GM18498 (cell line): ENCODE measurements at regions not wholly inside any gene's neighbourhood (a gene's known extent, or its start where the extent isn't known, plus 50 kb on each side); places are given as distances from the start of the nearest gene placed in this dataset.

Experiments used
- ATAC-seq: cut with Tn5 transposase; IDR thresholded peaks from one replicate; pipeline ENCODE4 v1.9.1; 2021; ENCODE audit warnings: mild to moderate bottlenecking, moderate library complexity; ENCODE audit not compliant: unreplicated experiment

GRCh38 chr13:97057176-97057575 lies 62.9 kb upstream of the OXGR1 start:
- ATAC-seq, result no peak

- ATAC-seq, result no peak
Observed at GRCh38 chr13:97058391-97058790, 64.1 kb upstream of the OXGR1 start.

DNA sequence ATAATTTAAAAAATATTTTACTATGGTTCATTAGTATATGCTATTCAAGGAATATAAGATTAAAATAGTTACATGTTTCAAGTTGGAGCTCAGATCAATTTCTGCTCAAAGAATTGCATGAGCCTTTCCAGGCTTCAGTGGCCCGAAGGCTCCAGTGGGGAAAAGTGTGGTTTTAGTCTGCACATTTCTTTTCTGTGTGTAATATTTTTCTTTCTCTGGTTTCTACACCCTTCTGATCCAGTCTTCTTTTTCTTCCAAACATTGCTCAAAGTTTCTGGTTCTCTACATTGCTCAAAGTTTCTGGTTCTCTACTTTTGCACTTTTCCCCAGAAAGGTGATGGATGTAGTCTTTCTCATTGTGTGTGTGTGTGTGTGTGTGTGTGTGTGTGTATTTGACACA lies 64.7 kb upstream of the OXGR1 start:
- ATAC-seq, result no peak

DNA sequence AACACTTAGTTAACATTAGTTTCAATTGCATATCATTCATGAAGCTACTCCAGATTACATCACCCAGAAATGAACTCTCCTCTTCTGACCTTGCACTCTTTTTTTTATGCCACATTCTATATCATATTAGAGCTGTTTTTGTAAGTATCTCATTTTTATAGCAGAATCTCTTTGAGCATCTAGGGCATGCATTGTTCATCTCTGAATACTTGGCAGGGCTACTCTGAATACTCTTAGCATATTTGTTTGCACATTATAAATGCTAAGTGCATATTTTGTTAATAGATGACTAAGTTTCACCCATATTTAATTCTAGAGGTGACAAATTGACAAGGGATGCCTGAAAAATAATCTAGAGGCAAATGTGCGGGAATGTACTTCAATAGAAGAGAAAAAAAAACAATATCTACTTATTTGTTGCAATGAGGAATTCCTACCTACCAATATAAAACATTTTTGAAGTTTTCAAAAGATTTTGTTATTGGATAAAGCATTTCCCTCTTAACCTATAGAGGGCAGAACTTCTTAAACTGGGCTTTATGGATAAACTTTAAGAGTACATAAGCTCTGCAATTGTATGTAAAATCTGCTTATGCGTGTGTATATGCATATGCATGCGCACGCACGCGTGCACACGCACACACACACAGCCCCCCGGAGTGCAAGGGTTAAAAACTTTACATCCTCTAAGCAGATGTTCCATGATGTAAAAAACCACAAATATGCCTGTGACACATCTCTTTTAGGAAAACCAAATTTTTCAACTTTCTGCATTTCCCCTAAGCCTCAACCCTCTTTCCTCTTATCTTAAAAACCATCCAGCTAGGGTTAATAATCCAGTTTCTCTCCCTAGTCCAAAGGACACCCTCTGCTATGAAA lies 73.0 kb upstream of the OXGR1 start:
- no peak for ATAC-seq

DNA sequence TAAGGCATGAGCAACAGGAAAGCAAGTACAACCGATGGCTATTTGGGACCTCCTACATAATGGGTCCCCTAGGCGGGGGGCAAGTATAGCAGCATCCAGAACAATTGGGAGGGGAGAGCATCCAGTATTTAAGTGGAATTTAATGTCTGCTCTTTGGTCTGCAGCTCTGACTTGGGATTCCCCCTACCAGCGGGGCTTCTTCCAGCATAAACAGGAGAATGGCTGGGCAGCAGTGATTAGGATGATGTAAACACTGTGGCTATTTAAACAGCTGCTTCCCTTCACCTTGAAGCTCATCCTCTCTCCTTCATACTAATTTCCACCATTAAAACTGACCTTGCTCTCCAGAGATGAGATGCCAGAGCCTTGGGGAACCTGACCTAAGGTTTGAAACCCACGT lies 73.9 kb upstream of the OXGR1 start:
- no peak for ATAC-seq

- no peak for ATAC-seq
Observed at GRCh38 chr13:97069050-97069815, 75.0 kb upstream of the OXGR1 start.

DNA sequence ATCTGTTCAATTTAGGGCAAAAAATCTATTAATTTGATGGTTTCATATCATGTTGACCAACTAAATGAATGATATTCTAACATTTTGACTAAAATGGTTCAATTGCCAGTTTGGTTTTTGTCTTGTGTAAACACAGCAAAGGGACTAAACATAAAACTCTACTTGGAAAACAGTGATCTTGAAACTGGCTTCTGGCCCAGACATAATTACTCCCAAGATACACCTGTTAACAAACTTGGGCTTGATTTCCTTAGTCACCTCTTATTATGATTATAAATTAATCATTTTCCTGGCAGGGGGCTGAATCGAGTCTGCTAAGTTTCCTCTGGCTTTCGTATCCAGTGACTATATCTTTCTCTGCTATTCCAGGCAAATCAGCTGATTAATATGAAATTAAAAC lies 78.0 kb upstream of the OXGR1 start:
- no peak for ATAC-seq

GRCh38 chr13:97074618-97075017 lies 80.3 kb upstream of the OXGR1 start:
- no peak for ATAC-seq

DNA sequence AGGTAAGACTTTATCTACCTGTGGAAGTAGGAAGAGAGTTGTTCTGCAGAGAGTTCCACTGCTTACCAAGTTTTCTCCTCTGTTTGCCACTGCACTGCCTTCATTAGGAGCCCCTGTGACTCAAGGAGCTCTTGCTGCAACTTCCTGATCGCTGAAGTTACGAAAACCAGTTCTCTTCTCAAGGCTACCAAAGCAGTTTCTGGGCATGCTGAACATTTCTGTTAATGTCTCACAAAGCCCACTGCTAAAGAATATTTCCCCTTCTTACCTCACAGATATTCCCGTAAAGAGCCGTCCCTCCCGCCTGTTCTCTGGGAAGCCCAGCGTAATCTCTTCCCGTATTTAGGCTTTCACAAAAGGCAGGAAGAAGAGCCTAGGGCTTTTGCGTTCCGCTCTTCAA lies 82.6 kb upstream of the OXGR1 start:
- ATAC-seq, result no peak

- no peak for ATAC-seq
Observed at GRCh38 chr13:97077341-97077740, 83.1 kb upstream of the OXGR1 start.

DNA sequence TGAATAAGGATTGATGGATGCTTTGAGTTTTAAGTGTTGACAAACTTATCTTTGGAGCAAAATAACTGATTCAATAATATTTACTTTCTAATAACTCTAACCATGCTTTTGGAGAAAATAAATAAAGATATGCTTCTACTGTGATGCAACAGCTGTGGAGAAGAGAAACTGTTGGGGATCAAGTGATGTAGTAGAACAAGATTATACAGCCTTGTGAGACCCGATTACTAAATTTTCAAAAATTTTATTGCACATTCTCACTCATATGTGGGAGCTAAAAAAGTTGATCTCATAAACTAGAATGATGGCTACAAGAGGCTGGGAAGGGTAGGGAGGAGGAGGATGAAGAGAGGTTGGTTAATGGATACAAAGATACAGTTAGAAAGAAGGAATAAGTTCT lies 85.5 kb upstream of the OXGR1 start:
- ATAC-seq, result no peak

- ATAC-seq, result no peak
Observed at GRCh38 chr13:97082461-97083207, 88.4 kb upstream of the OXGR1 start.

GRCh38 chr13:97091196-97091595 lies 96.9 kb upstream of the OXGR1 start:
- ATAC-seq, result peak; percentile 57

DNA sequence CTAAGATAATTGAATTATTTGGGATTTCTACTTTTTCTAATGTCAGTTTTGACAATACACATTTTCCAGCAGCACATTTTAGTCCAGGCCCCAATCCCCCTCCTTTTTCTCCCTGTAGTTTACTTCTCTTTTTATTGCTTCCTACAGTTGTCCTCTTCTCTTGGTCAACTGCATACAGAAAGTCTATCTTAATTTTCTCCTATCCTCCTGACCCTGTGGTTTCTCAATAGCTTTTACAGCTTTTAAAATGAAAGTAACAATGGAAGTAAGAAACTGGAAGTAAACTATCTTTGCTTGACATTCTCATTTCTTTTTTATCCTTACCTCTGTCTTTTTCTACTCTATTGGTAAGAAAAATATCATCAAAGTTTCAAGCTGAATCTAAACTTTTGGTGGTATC lies 106.5 kb upstream of the OXGR1 start:
- peak; percentile 82 for ATAC-seq

DNA sequence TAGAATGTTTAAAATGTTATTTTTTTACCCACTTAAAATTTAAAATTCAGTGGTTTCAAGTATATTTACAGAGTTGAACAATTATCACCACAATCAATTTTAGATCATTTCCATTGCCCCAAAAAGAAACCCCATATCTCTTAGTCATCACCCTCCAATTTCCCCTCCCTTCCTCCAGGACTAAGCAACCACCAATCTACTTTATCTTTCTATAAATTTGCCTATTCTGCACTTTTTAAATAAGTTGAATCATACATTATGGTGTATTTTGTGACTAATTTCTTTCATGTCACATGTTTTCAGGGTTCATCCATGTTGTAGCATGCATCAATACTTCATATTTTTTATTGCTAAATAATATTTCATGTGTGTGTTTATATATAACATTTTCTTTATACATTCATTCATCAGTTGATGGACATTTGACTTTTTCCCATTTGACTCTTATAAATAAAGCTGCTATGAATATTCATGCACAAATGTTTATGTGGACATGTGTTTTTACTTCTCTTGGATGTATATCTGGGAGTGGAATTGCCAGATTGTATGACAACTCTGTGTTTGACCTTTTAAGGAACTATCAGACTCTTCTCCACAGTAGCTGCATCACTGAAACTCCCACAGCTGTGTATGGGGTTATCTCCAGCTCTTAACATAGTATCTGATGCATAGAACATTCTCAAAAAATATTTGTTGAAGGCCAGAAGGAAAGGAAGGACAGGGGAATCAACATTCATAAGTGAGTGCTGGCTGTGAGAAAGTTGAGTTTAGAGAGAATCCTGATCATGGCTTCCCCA lies 107.8 kb upstream of the OXGR1 start:
- no peak for ATAC-seq

DNA sequence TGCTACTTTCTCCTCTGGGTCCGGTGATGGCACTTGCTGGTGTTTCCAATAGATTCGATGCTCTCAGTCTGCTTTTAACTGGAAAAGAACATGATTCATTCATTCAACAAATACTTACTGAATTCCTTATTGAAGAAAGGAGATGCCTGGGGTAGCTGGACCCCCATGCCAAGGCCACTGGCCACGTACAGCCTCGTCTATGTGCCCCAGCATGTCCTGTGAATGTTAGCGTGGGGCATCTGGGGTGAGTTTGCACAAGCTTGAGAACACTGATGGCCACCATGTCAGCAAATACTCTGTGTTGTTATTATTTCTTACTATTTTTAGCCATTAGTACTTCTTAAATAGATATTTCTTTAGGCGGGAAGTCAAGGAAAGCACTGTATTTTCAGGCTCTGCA lies 112.0 kb upstream of the OXGR1 start:
- ATAC-seq, result no peak

GRCh38 chr13:97107815-97108529 lies 113.7 kb upstream of the OXGR1 start:
- ATAC-seq, result no peak

GRCh38 chr13:97108530-97108900 lies 113.6 kb upstream of the MBNL2 start:
- no peak for ATAC-seq

DNA sequence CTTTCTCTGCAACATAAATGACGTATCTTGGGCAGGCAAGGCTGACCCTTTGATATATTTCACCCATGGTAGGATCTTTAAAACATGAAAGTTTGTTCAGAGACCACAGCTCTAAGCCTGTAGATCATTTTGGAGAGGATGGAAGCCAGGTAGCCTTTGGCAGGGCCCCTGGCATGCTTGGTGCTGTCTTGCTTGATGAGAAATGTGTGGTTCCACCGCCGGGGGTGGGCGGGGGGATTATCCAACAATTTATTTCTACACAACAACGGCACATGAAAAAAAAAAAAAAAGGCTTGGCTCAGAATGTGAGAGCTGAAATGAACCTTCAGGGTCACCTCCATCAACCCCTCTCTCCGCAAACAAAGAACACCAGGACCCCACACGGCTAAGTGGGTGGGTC lies 112.9 kb upstream of the MBNL2 start:
- no peak for ATAC-seq

GRCh38 chr13:97109841-97110492 lies 112.2 kb upstream of the MBNL2 start:
- peak; percentile 97 for ATAC-seq
